Esophagus muscularis mucosa (tissue), 4 donors: ENCODE measurements at regions not wholly inside any gene's neighbourhood (a gene's known extent, or its start where the extent isn't known, plus 50 kb on each side); places are given as distances from the start of the nearest gene placed in this dataset.

Experiments
- EP300 ChIP-seq: sonication (generic); formaldehyde crosslinking; IDR thresholded peaks from one replicate; pipeline ENCODE4 v1.6.1; 2017; ENCODE audit warnings: antibody characterized with exemption
- POLR2A ChIP-seq: fragments of 450-650 bp; IDR thresholded peaks from one replicate; pipeline ENCODE4 v1.6.1; 2017; ENCODE audit warnings: antibody characterized with exemption, moderate library complexity, mild to moderate bottlenecking, low read depth
- TF ChIP-seq, protein P1 (sequence below), 3 experiments: fragments of 200-600 bp in 2 of 3; fragments of 450-650 bp in 1 of 3; sonication (generic) in 2 of 3; IDR thresholded peaks; one replicate each; pipeline ENCODE4 v1.5.1; 2017 to 2019; ENCODE audit warnings: antibody characterized with exemption in 3 of 3, mild to moderate bottlenecking in 2 of 3, moderate library complexity in 1 of 3

DNA sequence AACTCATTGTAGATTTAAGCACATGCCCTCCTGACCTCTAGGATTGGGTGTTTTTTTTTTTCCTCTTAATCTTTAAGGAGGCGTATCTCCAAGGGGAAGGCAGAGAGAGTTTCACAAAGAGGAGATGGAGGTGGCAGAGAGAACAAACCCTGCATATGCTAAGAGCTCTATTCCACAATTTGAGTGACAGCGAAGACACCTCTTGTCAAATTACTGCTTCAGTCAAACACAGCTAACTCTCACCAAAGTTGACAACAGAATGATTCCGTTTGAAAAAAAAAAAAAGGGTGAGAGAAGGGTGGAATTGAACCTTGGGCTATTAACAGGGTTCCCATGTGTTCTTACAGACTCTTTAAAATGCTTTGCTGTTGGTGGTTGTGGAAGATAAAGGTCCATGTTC is 112.6 kb downstream of the NXPE2 start:
- TF ChIP-seq, protein P1, sequence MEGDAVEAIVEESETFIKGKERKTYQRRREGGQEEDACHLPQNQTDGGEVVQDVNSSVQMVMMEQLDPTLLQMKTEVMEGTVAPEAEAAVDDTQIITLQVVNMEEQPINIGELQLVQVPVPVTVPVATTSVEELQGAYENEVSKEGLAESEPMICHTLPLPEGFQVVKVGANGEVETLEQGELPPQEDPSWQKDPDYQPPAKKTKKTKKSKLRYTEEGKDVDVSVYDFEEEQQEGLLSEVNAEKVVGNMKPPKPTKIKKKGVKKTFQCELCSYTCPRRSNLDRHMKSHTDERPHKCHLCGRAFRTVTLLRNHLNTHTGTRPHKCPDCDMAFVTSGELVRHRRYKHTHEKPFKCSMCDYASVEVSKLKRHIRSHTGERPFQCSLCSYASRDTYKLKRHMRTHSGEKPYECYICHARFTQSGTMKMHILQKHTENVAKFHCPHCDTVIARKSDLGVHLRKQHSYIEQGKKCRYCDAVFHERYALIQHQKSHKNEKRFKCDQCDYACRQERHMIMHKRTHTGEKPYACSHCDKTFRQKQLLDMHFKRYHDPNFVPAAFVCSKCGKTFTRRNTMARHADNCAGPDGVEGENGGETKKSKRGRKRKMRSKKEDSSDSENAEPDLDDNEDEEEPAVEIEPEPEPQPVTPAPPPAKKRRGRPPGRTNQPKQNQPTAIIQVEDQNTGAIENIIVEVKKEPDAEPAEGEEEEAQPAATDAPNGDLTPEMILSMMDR (IDR thresholded peaks at IDR 0.05): no peak
- TF ChIP-seq POLR2A: no peak
- TF ChIP-seq EP300: no peak
